ENCODE measurements at regions not wholly inside any gene's neighbourhood (a gene's known extent, or its start where the extent isn't known, plus 50 kb on each side); places are given as distances from the start of the nearest gene placed in this dataset.

- Histone ChIP-seq H3K9me3 (ENCODE audit: insufficient read depth, low read length) (no peaks in the 10 kb centered on the region), H3K36me3 (ENCODE audit: insufficient read depth, insufficient read length, low read length) (no peaks in the 10 kb centered on the region), H3K9ac (ENCODE audit: insufficient read length, low read depth) (no peak overlapping the region), H3K4me3 (ENCODE audit: insufficient read length, low read depth) (no peak overlapping the region), H3K4me1 (ENCODE audit: insufficient read depth, insufficient read length) (no peaks in the 10 kb centered on the region), H3K27me3 (ENCODE audit: insufficient read depth, insufficient read length) (no peaks in the 10 kb centered on the region)
- DNase-seq (ENCODE audit: low read depth, low spot score), result no peak
- TF ChIP-seq ZNF274 (IDR thresholded peaks at IDR 0.05; ENCODE audit: low read depth, low read length) (no peak), SUZ12 (IDR thresholded peaks at IDR 0.05; ENCODE audit: extremely low read depth, insufficient read depth, insufficient read length) (no peak), YY1 (IDR thresholded peaks at IDR 0.05; ENCODE audit: insufficient read depth, insufficient read length) (no peak)
These were observed 166.6 kb downstream of the DKK2 start for GRCh38 chr4:106869551-106869950.

- no peaks in the 10 kb centered on the region for H3K27me3 ChIP-seq (ENCODE audit: insufficient read depth, insufficient read length)
- TF ChIP-seq YY1 (IDR thresholded peaks at IDR 0.05; ENCODE audit: insufficient read depth, insufficient read length), result no peak
- no peak for TF ChIP-seq ZNF274 (IDR thresholded peaks at IDR 0.05; ENCODE audit: low read depth, low read length)
- H3K9me3 ChIP-seq (ENCODE audit: insufficient read depth, low read length), result no peaks in the 10 kb centered on the region
- no peaks in the 10 kb centered on the region for H3K36me3 ChIP-seq (ENCODE audit: insufficient read depth, insufficient read length, low read length)
- H3K9ac ChIP-seq (ENCODE audit: insufficient read length, low read depth), result no peak overlapping the region
- DNase-seq (ENCODE audit: low read depth, low spot score), result no peak
- H3K4me1 ChIP-seq (ENCODE audit: insufficient read depth, insufficient read length), result no peaks in the 10 kb centered on the region
- H3K4me3 ChIP-seq (ENCODE audit: insufficient read length, low read depth), result no peak overlapping the region
These were observed 167.6 kb downstream of the DKK2 start for GRCh38 chr4:106868381-106869035.

- Histone ChIP-seq H3K4me1 (ENCODE audit: insufficient read depth, insufficient read length) (no peaks in the 10 kb centered on the region), H3K9ac (ENCODE audit: insufficient read length, low read depth) (no peak overlapping the region), H3K9me3 (ENCODE audit: insufficient read depth, low read length) (no peaks in the 10 kb centered on the region), H3K4me3 (ENCODE audit: insufficient read length, low read depth) (no peak overlapping the region), H3K36me3 (ENCODE audit: insufficient read depth, insufficient read length, low read length) (no peaks in the 10 kb centered on the region), H3K27me3 (ENCODE audit: insufficient read depth, insufficient read length) (no peaks in the 10 kb centered on the region)
- no peak for TF ChIP-seq YY1 (IDR thresholded peaks at IDR 0.05; ENCODE audit: insufficient read depth, insufficient read length)
- no peak for TF ChIP-seq ZNF274 (IDR thresholded peaks at IDR 0.05; ENCODE audit: low read depth, low read length)
- TF ChIP-seq SUZ12 (IDR thresholded peaks at IDR 0.05; ENCODE audit: extremely low read depth, insufficient read depth, insufficient read length), result no peak
- no peak for DNase-seq (ENCODE audit: low read depth, low spot score)
These were observed 171.9 kb downstream of the DKK2 start for GRCh38 chr4:106864231-106864630.

GRCh38 chr4:106854569-106855351, 181.4 kb downstream of the DKK2 start:
- DNase-seq (ENCODE audit: low read depth, low spot score), result no peak
- Histone ChIP-seq H3K9ac (ENCODE audit: insufficient read length, low read depth) (no peak overlapping the region), H3K36me3 (ENCODE audit: insufficient read depth, insufficient read length, low read length) (no peaks in the 10 kb centered on the region), H3K4me1 (ENCODE audit: insufficient read depth, insufficient read length) (no peaks in the 10 kb centered on the region), H3K4me3 (ENCODE audit: insufficient read length, low read depth) (no peak overlapping the region), H3K27me3 (ENCODE audit: insufficient read depth, insufficient read length) (no peaks in the 10 kb centered on the region), H3K9me3 (ENCODE audit: insufficient read depth, low read length) (no peaks in the 10 kb centered on the region)
- TF ChIP-seq YY1 (IDR thresholded peaks at IDR 0.05; ENCODE audit: insufficient read depth, insufficient read length) (no peak), SUZ12 (IDR thresholded peaks at IDR 0.05; ENCODE audit: extremely low read depth, insufficient read depth, insufficient read length) (no peak)

- Histone ChIP-seq H3K9ac (ENCODE audit: insufficient read length, low read depth) (no peak overlapping the region), H3K4me1 (ENCODE audit: insufficient read depth, insufficient read length) (no peaks in the 10 kb centered on the region), H3K36me3 (ENCODE audit: insufficient read depth, insufficient read length, low read length) (no peaks in the 10 kb centered on the region), H3K27me3 (ENCODE audit: insufficient read depth, insufficient read length) (no peaks in the 10 kb centered on the region), H3K4me3 (ENCODE audit: insufficient read length, low read depth) (no peak overlapping the region), H3K9me3 (ENCODE audit: insufficient read depth, low read length) (no peaks in the 10 kb centered on the region)
- DNase-seq (ENCODE audit: low read depth, low spot score), result no peak
- TF ChIP-seq ZNF274 (IDR thresholded peaks at IDR 0.05; ENCODE audit: low read depth, low read length), result no peak
- no peak for TF ChIP-seq YY1 (IDR thresholded peaks at IDR 0.05; ENCODE audit: insufficient read depth, insufficient read length)
- no peak for TF ChIP-seq SUZ12 (IDR thresholded peaks at IDR 0.05; ENCODE audit: extremely low read depth, insufficient read depth, insufficient read length)
These were observed 183.7 kb downstream of the DKK2 start for GRCh38 chr4:106852426-106852825.

GRCh38 chr4:106851726-106852125, 184.4 kb downstream of the DKK2 start:
- Histone ChIP-seq H3K9ac (ENCODE audit: insufficient read length, low read depth) (no peak overlapping the region), H3K9me3 (ENCODE audit: insufficient read depth, low read length) (no peaks in the 10 kb centered on the region), H3K4me1 (ENCODE audit: insufficient read depth, insufficient read length) (no peaks in the 10 kb centered on the region), H3K4me3 (ENCODE audit: insufficient read length, low read depth) (no peak overlapping the region), H3K27me3 (ENCODE audit: insufficient read depth, insufficient read length) (no peaks in the 10 kb centered on the region), H3K36me3 (ENCODE audit: insufficient read depth, insufficient read length, low read length) (no peaks in the 10 kb centered on the region)
- TF ChIP-seq SUZ12 (IDR thresholded peaks at IDR 0.05; ENCODE audit: extremely low read depth, insufficient read depth, insufficient read length), result no peak
- no peak for TF ChIP-seq ZNF274 (IDR thresholded peaks at IDR 0.05; ENCODE audit: low read depth, low read length)
- TF ChIP-seq YY1 (IDR thresholded peaks at IDR 0.05; ENCODE audit: insufficient read depth, insufficient read length), result no peak
- DNase-seq (ENCODE audit: low read depth, low spot score), result no peak

- no peaks in the 10 kb centered on the region for H3K36me3 ChIP-seq (ENCODE audit: insufficient read depth, insufficient read length, low read length)
- no peaks in the 10 kb centered on the region for H3K9me3 ChIP-seq (ENCODE audit: insufficient read depth, low read length)
- no peak overlapping the region for H3K4me3 ChIP-seq (ENCODE audit: insufficient read length, low read depth)
- no peak overlapping the region for H3K9ac ChIP-seq (ENCODE audit: insufficient read length, low read depth)
- TF ChIP-seq YY1 (IDR thresholded peaks at IDR 0.05; ENCODE audit: insufficient read depth, insufficient read length) (no peak), SUZ12 (IDR thresholded peaks at IDR 0.05; ENCODE audit: extremely low read depth, insufficient read depth, insufficient read length) (no peak), ZNF274 (IDR thresholded peaks at IDR 0.05; ENCODE audit: low read depth, low read length) (no peak)
- no peaks in the 10 kb centered on the region for H3K27me3 ChIP-seq (ENCODE audit: insufficient read depth, insufficient read length)
- no peaks in the 10 kb centered on the region for H3K4me1 ChIP-seq (ENCODE audit: insufficient read depth, insufficient read length)
- DNase-seq (ENCODE audit: low read depth, low spot score), result no peak
These were observed 185.4 kb downstream of the DKK2 start for GRCh38 chr4:106850691-106851090.
